GM12875 (cell line): ENCODE measurements at regions not wholly inside any gene's neighbourhood (a gene's known extent, or its start where the extent isn't known, plus 50 kb on each side); places are given as distances from the start of the nearest gene placed in this dataset.

ENCODE experiments used
- H3K4me3 ChIP-seq: one replicate; pipeline ENCODE4 v1.5.1; 2011; ENCODE audit warnings: low read depth, low read length, control low read depth
- CTCF ChIP-seq: IDR thresholded peaks from 2 replicates; pipeline ENCODE4 v1.5.1; 2011; ENCODE audit warnings: low read depth, mild to moderate bottlenecking, control low read depth, inconsistent platforms, low read length, moderate library complexity, borderline replicate concordance; ENCODE audit not compliant: insufficient read depth

GRCh38 chr6:115770851-115771250 lies 289.8 kb downstream of the FRK start:
- no peak overlapping the region for H3K4me3 ChIP-seq
- TF ChIP-seq CTCF: no peak

- TF ChIP-seq CTCF: no peak
- H3K4me3 ChIP-seq: no peak overlapping the region
These were observed 292.2 kb downstream of the FRK start for GRCh38 chr6:115768500-115768899.

- no peak overlapping the region for H3K4me3 ChIP-seq
These were observed 292.8 kb downstream of the FRK start for GRCh38 chr6:115767931-115768330.

GRCh38 chr6:115766745-115767462 lies 293.8 kb downstream of the FRK start:
- no peak overlapping the region for H3K4me3 ChIP-seq
- TF ChIP-seq CTCF: no peak

More at GRCh38 chr6:115767931-115768330, 292.8 kb downstream of the FRK start:
- TF ChIP-seq CTCF: no peak

- no peak for TF ChIP-seq CTCF
- H3K4me3 ChIP-seq: no peak overlapping the region
These were observed 294.7 kb downstream of the FRK start for GRCh38 chr6:115765966-115766365.

GRCh38 chr6:115759051-115759450 lies 301.6 kb downstream of the FRK start:
- no peak for TF ChIP-seq CTCF

GRCh38 chr6:115753446-115753845 lies 307.2 kb downstream of the FRK start:
- H3K4me3 ChIP-seq: no peak overlapping the region
- TF ChIP-seq CTCF: no peak

More at GRCh38 chr6:115759051-115759450, 301.6 kb downstream of the FRK start:
- no peak overlapping the region for H3K4me3 ChIP-seq
